AG04450 (cell line): ENCODE measurements at regions not wholly inside any gene's neighbourhood (a gene's known extent, or its start where the extent isn't known, plus 50 kb on each side); places are given as distances from the start of the nearest gene placed in this dataset.

Experiments
- CTCF ChIA-PET: fragments of 300-600, 350-600 bp; formaldehyde crosslinking; extraction: SDS; loops from one replicate; lab custom pipeline; 2022; ENCODE audit warnings: antibody characterized with exemption, inconsistent platforms; lab: Charles Lee
- POLR2A ChIA-PET: fragments of 350-600 bp; formaldehyde crosslinking; extraction: SDS; loops from one replicate; lab custom pipeline; 2021; ENCODE audit warnings: antibody characterized with exemption, inconsistent platforms; lab: Yijun Ruan, JAX
- DNase-seq: peaks from one replicate; pipeline ENCODE4 v3.0.0-alpha.2; 2011; ENCODE audit warnings: low read depth, low spot score
- H3K27ac ChIP-seq: one replicate; pipeline ENCODE4 v1.5.1; 2012; ENCODE audit warnings: low read depth, low read length, control low read depth
- H3K27me3 ChIP-seq: one replicate; pipeline ENCODE4 v1.6.0; 2012; ENCODE audit warnings: low read length; ENCODE audit not compliant: control insufficient read depth, insufficient read depth
- H3K4me3 ChIP-seq: 2 replicates; pipeline ENCODE4 v1.5.1; 2011; ENCODE audit warnings: mild to moderate bottlenecking, low read depth, low read length, control low read depth
- H3K9me3 ChIP-seq: 2 replicates; pipeline ENCODE4 v1.5.1; 2012; ENCODE audit warnings: low read length; ENCODE audit not compliant: control insufficient read depth, insufficient read depth
- TF ChIP-seq, protein P1 (sequence below): IDR thresholded peaks from 2 replicates; pipeline ENCODE4 v1.5.1; 2011; ENCODE audit warnings: low read depth, low read length, control low read depth, inconsistent platforms

DNA sequence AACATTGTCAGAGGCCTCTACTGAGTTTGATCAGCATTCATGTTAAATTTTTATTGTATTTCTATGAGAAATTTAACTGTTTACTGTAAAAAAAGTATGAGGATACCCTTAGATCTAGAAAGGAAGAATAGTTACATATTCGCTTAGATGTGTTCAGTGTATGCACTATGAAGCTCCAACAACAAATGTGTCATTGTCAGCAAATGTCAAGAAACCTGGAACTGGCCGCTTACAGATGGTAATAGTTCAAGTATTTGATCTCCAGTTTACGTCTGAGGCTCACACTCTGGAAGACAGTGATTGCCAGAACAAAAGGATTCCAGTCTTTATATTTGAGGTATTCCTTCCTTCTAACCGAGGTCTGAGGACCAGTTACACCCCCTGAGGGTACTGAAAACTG lies 921.2 kb upstream of the LRRTM1 start:
- Histone ChIP-seq H3K27me3 (no peaks in the 10 kb centered on the region), H3K27ac (no peak overlapping the region), H3K9me3 (no peaks in the 10 kb centered on the region), H3K4me3 (no peak overlapping the region)
- POLR2A ChIA-PET = no interaction called here
- CTCF ChIA-PET = no interaction called here
- DNase-seq = no peak
- TF ChIP-seq, protein P1, sequence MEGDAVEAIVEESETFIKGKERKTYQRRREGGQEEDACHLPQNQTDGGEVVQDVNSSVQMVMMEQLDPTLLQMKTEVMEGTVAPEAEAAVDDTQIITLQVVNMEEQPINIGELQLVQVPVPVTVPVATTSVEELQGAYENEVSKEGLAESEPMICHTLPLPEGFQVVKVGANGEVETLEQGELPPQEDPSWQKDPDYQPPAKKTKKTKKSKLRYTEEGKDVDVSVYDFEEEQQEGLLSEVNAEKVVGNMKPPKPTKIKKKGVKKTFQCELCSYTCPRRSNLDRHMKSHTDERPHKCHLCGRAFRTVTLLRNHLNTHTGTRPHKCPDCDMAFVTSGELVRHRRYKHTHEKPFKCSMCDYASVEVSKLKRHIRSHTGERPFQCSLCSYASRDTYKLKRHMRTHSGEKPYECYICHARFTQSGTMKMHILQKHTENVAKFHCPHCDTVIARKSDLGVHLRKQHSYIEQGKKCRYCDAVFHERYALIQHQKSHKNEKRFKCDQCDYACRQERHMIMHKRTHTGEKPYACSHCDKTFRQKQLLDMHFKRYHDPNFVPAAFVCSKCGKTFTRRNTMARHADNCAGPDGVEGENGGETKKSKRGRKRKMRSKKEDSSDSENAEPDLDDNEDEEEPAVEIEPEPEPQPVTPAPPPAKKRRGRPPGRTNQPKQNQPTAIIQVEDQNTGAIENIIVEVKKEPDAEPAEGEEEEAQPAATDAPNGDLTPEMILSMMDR = no peak

DNA sequence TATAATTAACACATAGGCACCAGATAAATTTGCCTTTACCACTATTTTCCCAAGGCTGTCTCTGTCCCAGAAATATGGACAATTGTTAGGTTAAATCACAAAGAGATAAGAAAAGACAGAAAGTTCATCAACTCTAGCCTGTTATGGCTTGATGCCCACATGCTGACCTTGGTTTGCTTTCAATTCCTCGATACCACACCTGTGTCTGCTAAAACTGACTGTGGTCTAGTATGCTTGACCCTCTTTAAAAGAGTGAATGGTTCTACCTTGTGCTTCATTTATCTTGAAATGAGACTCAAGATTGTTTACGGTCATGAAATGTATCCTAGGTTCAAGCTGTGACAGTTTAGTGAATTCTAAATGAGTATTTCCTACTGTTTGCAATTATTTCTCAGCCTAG lies 909.0 kb upstream of the LRRTM1 start:
- DNase-seq = no peak
- POLR2A ChIA-PET = no interaction called here
- CTCF ChIA-PET = no interaction called here
- H3K27me3 ChIP-seq = no peaks in the 10 kb centered on the region
- TF ChIP-seq, protein P1 = no peak
- no peak overlapping the region for H3K4me3 ChIP-seq
- H3K9me3 ChIP-seq = no peaks in the 10 kb centered on the region
- H3K27ac ChIP-seq = no peak overlapping the region

DNA sequence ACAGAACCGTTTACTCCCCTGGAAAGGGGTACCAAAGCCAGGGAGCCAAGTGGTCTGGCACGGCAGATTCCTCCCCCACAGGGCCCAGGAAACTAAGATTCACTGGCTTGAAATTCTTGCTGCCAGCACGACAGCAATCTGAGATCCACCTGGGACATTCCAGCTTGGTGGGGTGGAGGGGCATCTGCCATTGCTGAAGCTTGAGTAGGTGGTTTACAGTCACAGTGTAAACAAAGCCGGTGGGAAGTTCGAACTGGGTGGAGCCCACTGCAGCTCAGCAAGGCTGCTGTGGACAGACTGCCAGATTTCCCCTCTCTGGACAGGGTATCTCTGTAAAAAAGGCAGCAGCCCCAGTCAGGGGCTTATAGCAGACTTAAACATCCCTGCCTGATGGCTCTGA lies 901.7 kb upstream of the LRRTM1 start:
- ChIA-PET POLR2A (no interaction called here), CTCF (no interaction called here)
- Histone ChIP-seq H3K9me3 (peaks cover 11% of the 10 kb centered on the region), H3K27ac (no peak overlapping the region), H3K4me3 (no peak overlapping the region), H3K27me3 (no peaks in the 10 kb centered on the region)
- no peak for DNase-seq
- TF ChIP-seq, protein P1 = no peak

DNA sequence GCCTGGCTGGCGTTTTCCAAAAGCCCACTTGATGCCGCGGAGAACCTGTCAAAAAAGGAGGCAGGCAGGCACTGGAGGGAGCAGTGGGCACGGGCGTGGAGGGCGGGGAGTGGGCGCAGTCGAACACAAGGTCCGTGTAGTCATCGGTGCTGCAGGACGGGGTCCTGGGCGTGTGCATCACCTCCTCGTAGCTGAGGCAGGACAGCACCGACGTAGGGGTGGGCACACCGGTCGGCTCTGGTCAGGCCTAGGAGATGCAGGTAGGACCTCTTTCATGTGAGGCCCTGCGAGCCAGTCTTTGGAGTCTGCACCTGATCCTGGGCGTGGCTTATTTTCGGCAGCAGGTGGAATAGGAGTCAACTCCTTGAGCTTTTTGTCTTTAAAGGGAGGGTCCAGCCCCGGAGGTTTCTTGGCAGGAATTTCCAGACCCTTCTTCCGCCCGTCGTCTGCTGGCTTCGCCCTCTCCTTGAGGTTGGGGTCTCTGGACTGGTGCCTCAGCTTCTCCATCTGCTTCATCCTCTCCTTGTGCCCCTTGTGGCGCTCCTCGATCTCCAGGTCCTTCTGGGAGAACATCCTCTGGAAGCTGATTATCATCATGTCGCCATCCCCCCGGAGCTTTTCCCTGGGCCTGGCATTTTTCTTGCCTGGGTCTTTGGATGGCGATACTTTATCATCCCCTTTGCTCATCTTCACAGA lies 892.5 kb upstream of the LRRTM1 start:
- Histone ChIP-seq H3K27me3 (no peaks in the 10 kb centered on the region), H3K9me3 (peaks cover 55% of the 10 kb centered on the region), H3K27ac (no peak overlapping the region), H3K4me3 (no peak overlapping the region)
- DNase-seq = no peak
- ChIA-PET CTCF (no interaction called here), POLR2A (no interaction called here)
- TF ChIP-seq, protein P1 = no peak

DNA sequence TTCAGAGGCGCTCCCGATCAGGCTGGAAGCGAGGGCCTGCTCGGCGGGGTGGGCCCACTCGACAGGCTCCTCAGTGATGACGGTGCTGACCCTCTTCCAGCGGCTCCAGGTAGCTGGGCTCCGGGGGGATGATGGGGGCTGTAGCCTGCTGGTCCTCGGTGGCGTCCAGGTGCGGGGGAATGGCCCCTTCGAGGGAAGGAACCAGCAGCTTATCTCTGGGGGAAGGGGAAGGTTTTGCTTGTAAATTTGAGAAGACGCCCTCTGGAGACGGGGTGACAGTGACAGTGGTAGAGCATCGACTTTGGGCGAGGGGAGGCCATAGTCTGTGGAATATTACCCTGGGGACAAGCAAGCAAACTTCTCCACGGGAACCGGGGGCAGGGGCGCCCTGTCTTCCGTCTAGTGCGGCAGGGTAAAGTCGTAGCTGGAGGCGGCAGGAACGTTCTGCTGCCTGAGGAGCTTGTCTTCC lies 891.9 kb upstream of the LRRTM1 start:
- Histone ChIP-seq H3K4me3 (no peak overlapping the region), H3K27ac (no peak overlapping the region), H3K9me3 (peaks cover 55% of the 10 kb centered on the region), H3K27me3 (no peaks in the 10 kb centered on the region)
- ChIA-PET CTCF (no interaction called here), POLR2A (no interaction called here)
- no peak for DNase-seq
- TF ChIP-seq, protein P1 = no peak
